ENCODE measurements at regions not wholly inside any gene's neighbourhood (a gene's known extent, or its start where the extent isn't known, plus 50 kb on each side); places are given as distances from the start of the nearest gene placed in this dataset.

- peak; percentile 87 for FAIRE-seq
- no peaks in the 10 kb centered on the region for H4K20me1 ChIP-seq (replicated peaks; ENCODE audit: control insufficient read depth, extremely low read depth, insufficient read depth, low read length)
- TF ChIP-seq MAX (IDR thresholded peaks at IDR 0.05; ENCODE audit: insufficient read depth, insufficient read length) (no peak), JUN (IDR thresholded peaks at IDR 0.05; ENCODE audit: borderline replicate concordance, insufficient read depth, insufficient read length, low read depth) (peak; percentile 80), GATA2 (IDR thresholded peaks at IDR 0.05; ENCODE audit: insufficient read depth, insufficient read length, low read depth, low read length) (peak; percentile 84), MYC (IDR thresholded peaks at IDR 0.05; ENCODE audit: low read depth, low read length) (no peak), EZH2 (IDR thresholded peaks at IDR 0.05; ENCODE audit: borderline replicate concordance, low read depth, low read length, severe bottlenecking) (no peak), POLR2A (IDR thresholded peaks at IDR 0.05; ENCODE audit: low read depth, low read length) (no peak), FOS (IDR thresholded peaks at IDR 0.05; ENCODE audit: borderline replicate concordance, insufficient read depth, low read length) (peak; percentile 87), CTCF (IDR thresholded peaks at IDR 0.05; ENCODE audit: extremely low read depth in 1 of 2, insufficient read depth in 1 of 2, low read depth in 1 of 2, low read length in 2 of 2) (no peak), POLR2AphosphoS5 (IDR thresholded peaks at IDR 0.05; ENCODE audit: insufficient read depth, low read depth, low read length) (peak; percentile 35)
- H3K9me3 ChIP-seq (replicated peaks; ENCODE audit: control insufficient read depth, insufficient read depth, low read length) = no peaks in the 10 kb centered on the region
- intact Hi-C loops (cut with micrococcal nuclease) (loop anchor here (1.0 kb wide), 2 partner anchors 28 to 121 kb away; no protein-coding TSS in a partner anchor), dilution Hi-C loops (cut with MboI; ENCODE audit: extremely low pct_ligation_motif_present, low sequenced_read_pairs) (no loop called here)
- CTCF ChIA-PET = interaction anchor here (1.0 to 3.3 kb wide), 11 partner anchors 11 to 146 kb away, joined by 3 to 25 read pairs (median 3); no protein-coding TSS in a partner anchor
- peak; percentile 92 for DNase-seq (ENCODE audit: low read depth, low spot score)
- H3K27me3 ChIP-seq (ENCODE audit: control insufficient read depth in 2 of 2, insufficient read depth in 2 of 2, low read length in 2 of 2) = no peaks in the 10 kb centered on the region
- no peaks in the 10 kb centered on the region for H3K79me2 ChIP-seq (ENCODE audit: control insufficient read depth, insufficient read depth, low read length)
- POLR2A ChIA-PET = interaction anchor here (1.9 kb wide), 1 partner anchor 28 kb away, joined by 6 read pairs; no protein-coding TSS in a partner anchor
- H3K27ac ChIP-seq (ENCODE audit: insufficient read depth, low read depth, low read length) = peak overlapping the region; percentile 100
- H2AFZ ChIP-seq (ENCODE audit: low read depth, low read length) = peak overlapping the region; percentile 65
- peak overlapping the region in 1 of 3 experiments; percentile 59 for H3K4me3 ChIP-seq (replicated peaks in 1 of 3; ENCODE audit: insufficient read depth in 1 of 3, low read depth in 1 of 3, low read length in 3 of 3)
- peak overlapping the region; percentile 92 for H3K4me2 ChIP-seq (ENCODE audit: insufficient read depth, low read length)
- H3K4me1 ChIP-seq (ENCODE audit: control insufficient read depth, extremely low read depth, insufficient read depth, low read length) = peaks cover 31% of the 10 kb centered on the region
- H3K9me1 ChIP-seq (replicated peaks; ENCODE audit: control insufficient read depth, extremely low read depth, insufficient read depth, low read length) = no peaks in the 10 kb centered on the region
- no peaks in the 10 kb centered on the region for H3K36me3 ChIP-seq (ENCODE audit: control insufficient read depth in 2 of 2, extremely low read depth in 1 of 2, insufficient read depth in 2 of 2, low read length in 2 of 2)
- BruUV-seq (replicated peaks) = no TSS peak
- H3K9ac ChIP-seq (replicated peaks; ENCODE audit: extremely low read depth, insufficient read depth, low read length) = peak overlapping the region; percentile 88
Measured at GRCh38 chr9:18359335-18359734, 114.6 kb upstream of the ADAMTSL1 start.
